Kasumi-1 (cell line): ENCODE measurements at regions not wholly inside any gene's neighbourhood (a gene's known extent, or its start where the extent isn't known, plus 50 kb on each side); places are given as distances from the start of the nearest gene placed in this dataset.
"Not testable (repeated sequence)": the region's sequence is repeated elsewhere in the genome, so short reads cannot be mapped to it uniquely, and the experiment has no call there.

Experiments
- DNase-seq, 2 experiments: peaks; one replicate each; lab custom pipeline; 2025; lab: John Stamatoyannopoulos, UW

DNA sequence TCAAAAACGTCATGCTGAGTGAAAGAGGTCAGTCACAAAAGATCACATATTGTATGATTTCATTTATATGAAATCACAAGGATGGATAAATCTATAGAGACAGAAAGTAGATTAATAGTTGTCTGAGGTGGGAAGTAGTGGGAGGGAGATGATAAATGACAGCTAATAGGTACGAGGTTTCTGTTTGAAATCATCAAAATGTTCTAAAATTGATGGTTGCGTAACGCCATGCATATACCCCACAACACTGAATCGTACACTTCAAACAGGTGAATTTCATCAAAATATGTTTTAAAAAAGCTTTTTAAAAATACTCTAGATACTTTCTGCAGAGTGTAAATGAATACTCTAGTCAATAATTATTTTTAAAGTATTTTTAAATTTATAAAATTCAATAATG, 303.0 kb upstream of the STAC start:
- DNase-seq = no peak

DNA sequence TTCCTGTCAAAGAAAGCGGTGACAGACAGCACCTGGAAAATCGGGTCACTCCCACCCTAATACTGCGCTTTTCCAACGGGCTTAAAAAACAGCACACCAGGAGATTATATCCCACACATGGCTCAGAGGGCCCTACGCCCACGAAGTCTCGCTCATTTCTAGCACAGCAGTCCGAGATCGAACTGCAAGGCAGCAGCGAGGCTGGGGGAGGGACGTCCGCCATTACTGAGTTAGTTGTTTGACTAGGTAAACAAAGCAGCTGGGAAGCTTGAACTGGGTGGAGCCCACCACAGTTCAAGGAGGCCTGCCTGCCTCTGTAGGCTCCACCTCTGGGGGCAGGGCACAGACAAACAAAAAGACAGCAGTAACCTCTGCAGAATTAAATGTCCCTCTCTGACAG, 297.3 kb upstream of the STAC start:
- not testable (repeated sequence) for DNase-seq

DNA sequence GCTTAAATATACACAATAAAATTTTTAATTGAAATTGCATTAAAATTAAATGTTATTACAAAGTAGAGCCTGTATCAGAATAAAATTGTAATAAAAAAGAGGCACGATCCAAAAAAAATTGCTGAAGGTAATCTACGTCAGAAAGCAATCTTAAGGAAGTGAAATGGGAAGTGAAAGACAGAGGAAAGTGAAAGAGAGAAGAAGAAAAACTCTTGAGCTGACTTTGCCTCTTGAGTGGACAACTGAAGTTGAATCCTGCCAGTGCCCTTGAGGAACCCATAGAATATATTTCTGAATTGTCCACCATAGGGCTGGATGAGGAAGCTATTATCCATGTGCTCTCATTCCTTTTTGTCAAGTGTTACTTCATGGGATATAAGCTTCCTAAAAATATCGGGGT, 285.1 kb upstream of the STAC start:
- no peak for DNase-seq

DNA sequence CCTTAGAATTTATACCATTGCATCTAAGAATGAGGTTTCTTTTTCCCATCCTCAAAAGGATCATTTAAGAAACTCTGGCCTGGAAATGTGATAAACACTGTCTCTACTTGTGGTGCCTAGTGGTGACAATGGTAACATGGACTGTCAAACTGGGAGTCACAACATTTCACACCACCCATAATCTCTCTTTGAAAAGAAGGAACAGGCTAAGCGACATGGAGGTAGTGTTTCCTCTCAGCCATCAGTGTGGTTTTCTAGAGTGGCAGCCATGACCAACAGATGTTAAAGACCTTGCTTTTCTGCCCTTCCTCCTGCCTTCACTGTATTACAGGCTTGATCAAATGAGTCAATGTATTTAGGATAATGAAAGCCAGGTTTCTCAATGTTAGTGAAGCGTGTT, 283.1 kb upstream of the STAC start:
- DNase-seq = peak; percentile 19 to 23

DNA sequence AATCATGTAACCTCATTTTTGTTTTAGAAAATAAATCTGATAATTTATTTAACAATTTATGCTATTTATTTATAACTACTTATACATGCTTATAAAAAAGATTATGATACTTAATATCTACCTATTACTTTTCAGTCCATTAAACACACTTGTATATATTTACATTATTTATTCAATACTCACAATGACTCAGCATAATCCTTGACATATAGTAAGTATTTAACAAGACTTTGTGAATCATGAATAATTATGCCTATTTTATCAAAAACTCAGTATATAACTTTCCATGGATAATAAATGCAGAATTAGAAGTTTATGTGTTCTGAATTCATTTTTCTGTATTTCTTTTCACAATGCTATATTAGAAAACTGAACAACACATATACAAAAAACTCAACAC, 266.0 kb upstream of the STAC start:
- no peak for DNase-seq

DNA sequence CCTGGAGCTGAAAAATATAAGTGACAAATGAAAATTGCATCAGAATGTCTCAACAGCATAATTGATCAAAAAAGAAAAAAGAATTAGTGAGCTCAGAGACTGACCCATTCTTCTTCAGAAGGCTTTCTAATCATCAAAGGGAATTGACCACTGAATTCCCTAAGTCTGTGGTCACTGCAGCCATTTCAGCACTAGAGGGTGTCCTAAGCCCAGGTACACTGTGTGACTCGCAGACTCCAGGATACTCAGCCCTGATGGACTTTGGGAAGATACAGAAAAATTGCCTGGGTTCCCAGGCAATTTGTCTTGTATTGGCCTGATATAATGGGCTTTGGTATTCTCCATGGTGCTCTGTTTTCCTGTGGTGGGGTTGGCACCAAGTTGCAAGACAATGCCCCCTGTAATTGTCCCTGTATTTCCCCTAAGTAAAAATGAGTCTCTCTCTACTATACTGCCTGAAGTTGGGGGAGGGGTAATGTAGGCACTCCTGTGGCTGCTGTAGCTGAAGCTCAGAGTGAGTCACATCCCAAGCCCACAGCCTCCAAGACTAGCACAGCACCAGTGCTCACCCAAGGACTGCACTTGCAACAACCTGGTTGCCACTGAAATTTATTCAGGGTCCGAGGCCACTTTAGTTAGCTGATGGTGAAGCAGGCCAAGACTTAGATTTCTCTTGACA, 256.0 kb upstream of the STAC start:
- DNase-seq = no peak

DNA sequence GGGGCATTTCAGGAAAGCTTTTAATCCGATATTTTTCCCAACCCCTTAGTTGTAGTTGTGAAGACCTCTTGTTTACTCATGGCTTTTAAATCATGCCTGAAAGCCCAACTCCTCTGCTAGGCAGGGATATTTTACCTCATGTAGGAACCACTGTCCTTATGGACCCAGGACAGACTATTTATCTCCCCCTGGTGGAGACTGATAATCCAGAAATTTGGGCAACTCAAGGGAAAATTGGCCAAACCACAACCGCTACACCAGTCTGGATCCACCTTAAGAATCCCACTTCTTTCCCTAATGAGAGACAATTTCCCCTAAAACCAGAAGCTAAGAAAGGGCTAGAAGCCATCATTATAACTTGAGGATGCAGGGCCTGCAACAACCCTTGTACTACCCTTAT, 248.1 kb upstream of the STAC start:
- DNase-seq = no peak

DNA sequence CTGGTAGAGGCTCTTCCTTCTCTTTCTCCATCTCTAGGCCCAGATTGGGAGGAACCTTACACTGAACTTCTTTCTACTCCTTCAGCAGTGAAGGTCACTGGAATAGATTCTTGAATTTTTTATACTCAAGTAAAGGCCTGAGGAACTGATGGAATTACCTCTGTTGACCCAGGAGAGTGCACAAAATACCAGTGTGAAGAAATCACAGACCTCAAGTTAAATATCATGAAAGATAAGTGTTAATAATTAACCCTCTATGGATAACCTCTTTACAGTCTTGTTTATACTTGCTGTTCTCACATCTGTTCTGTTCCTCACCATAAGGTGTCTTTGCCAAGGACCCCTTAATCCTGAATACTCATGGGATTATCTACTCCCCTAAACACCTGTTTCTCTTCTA, 244.4 kb upstream of the STAC start:
- DNase-seq = no peak

DNA sequence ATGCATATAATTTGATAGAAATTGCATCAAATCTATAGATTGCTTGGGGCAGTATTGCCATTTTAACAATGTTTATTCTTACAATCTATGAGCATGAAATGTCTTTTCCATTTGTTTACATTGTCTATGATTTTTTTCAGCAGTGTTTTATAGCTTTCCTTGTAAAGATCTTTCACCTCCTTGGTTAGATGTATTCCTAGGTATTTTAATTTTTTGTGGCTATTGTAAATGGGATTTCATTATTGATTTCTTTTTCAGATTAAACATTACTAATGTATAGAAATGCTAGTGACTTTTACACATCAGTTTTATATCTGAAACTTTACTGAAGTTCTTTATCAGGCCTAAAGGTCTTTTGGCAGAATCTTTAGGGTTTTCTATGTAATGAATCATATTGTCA, 237.6 kb upstream of the STAC start:
- no peak for DNase-seq

DNA sequence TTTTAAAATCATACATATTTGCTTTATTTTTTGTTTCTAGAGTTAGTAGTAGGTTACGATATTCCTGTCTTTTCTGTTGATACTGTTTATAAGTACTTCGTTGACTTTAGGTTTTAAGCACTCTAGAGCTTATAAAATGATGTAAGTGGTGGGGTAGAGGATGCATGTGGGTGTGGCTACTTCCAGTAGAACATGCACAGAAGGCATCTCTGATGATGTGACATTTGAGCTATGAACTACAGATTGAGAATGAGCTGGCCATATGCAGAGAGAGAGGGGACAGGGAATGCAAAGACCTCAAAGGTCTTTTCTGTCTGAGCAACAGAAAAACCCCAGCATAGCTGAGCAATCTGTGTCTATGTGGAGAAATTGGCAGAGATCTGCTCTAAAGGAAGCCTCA, 233.9 kb upstream of the STAC start:
- no peak for DNase-seq

DNA sequence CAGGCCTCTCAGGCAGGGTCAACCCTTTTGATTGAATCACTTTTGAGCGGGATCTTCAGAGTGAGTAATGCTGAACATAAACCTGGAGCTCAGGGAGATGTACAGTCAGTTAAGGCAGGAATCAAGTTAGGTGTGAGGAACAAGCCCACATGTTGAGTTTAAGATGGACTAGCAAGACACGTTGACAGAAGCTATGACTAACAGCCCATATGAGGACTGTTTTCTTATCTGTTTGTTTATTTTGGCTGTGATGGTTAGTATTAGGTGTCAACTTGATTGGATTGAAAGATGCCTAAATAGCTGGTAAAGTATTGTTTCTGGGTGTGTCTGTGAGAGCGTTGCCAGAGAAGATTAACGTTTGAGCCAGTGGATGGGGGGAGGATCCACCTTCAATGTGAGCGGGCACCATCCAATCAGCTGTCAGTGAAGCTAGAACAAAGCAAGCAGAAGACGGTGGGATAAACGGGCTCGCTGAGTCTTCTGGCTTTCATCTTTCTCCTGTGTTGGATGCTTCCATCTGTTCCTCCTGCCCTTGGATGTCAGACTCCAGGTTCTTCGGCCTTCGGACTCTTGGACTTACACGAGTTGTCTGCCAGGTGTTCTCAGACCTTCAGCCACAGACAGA, 232.3 kb upstream of the STAC start:
- no peak for DNase-seq

DNA sequence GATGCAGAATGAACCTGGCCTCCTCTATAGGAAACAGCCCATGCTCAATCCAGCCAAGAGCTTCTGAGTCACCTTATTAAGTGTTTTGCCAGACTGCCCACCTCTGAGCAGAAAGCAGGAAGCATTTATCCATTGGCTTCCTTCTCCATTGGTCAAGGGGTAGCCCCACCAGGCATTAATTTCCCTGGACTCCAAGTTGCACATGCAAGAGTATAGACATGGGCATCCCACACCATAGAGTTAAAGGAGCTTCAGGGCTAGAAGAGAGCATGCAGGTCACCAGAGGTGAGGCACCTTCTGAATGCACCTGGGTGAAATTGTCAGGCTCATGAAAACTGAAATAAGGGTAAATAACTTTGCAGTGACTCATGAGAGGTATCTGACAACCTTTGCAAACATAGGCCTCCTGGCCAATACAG, 230.8 kb upstream of the STAC start:
- no peak for DNase-seq

DNA sequence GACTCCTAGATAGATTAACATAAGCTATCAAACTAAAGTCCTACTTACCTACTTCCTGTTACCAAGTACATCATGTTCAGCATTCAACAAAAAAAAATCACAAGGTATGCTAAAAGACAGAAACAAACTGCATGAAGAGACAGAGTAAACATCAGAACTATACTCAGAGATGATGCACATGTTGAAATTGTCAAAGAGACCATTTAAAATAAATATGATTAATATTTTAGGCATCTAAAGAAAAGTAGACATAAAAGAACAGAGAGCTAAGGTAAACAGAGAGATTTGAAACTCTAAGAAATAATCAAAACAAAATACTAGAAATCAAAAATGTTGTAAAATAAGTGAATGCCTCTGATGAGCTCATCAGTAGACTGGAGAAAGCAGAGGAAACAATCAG, 224.8 kb upstream of the STAC start:
- no peak for DNase-seq

DNA sequence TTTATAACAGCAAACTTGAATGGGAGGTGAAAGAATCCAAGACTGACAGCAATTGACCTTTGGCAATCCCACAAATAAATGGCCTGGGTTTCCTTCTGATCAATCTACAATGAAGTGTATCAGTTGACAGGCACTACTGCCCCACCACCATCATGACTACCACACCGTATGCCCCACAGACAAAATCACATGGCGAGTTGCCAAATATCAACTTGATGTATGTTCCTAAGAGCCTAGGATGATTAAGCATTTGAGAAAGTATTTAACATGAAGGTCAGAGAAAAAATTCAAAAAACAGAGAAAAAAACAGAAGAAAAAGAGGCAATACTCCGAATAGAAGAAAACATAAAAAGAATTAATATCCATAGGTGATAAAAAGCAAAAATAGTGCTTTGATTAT, 215.9 kb upstream of the STAC start:
- no peak for DNase-seq

DNA sequence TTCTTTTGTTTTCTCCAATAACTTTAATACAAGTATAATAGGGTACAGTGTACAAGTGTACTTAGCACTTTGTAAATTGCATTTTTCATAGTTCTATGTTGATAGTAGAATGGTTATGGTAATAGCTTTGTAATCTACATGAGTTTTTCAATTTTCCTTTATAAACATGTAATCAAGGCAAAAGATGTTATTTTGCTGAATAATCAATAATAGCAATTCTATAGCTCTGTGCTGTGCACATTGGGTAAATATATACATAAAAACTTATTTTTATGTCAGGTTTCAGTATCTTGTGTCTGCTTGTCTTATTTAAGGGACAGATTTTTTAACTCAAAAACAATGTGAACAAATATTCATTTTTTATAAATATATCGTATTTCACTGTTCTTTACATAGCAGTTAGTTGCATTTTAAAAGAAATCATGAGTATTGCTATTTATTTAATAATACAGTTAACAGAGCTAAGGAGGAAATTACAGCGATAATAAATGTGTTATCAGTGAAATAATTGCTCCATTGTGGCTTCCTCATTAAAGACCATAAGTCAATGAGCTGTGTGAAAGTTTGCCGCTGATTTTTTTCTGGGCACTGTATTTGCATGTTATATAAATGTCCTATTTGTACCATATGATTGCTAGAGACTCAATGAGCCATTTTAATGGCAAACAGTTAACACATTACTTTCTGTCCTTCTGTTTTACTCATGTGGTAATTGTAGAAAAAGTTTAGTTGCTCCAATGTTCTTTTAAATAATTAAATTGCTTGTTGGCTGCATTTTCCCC, 214.6 kb upstream of the STAC start:
- DNase-seq = no peak

DNA sequence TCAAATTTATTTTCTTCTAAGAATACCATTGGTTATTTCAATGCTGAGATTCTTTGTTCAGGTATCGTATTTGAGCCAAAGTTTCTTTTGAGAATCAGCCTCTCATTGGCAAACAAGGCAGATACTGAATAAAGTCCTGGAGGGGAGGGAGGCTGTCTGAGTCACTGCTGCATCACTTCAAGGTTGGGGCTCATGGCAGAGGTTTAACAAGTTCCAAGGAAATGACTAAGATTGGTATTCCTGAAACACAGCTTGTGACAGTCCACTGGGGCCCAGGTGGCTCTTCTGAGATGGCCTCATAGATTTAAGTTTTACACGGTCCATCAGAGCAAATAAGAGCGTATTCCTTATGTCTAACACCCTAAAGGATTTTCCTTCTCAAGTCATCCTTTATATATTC, 213.8 kb upstream of the STAC start:
- no peak for DNase-seq

DNA sequence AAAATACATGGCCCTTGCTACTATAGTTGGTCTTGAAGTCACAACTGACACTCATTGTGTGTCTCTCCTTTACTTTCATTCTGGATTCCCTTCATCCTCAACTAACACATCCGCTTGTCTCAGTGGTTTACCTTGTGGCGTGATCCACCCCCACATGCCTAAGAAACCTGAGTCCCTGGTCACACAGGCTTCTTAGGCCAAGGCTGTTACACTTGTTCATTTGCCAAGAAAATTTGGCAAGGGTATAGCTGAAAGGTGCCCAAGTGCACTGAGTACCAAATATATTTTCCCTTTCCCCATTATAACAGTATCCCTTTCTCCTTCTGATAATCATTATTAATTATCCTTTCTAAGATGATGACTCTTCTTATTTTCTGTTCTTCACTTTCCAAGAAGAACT, 207.6 kb upstream of the STAC start:
- DNase-seq = no peak

DNA sequence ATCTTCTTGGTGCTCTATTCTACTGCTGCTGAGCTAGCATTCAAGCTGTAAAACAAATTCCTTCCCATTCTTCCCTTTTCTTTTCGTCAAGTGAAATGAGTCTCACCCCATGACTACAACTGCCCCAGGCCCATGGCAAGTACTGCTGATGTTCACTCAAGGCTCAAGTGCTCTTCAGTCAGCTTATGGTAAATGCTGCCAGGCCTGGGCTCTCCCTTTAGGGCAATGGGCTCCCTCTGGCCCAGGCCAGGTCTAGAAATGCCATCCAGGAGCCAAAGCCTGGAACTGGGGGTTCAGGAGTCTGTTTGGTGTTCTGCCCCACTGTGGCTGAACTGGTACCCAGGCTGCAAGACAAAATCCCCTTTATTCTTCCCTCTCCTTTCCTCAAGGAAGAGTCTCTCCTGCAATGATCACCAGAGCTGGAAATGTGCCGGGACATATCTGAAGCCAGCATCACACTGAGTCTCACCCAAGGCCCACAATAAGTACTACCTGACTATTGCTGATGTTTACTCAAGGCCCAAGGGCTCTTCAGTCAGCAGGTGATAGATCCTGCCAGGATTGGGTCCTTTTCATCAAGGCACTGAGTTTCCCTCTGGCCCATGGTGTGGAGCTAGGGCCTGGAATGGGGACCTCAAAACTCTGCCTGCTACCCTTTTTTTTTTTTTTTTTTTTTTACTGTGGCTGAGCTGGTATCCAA, 205.0 kb upstream of the STAC start:
- DNase-seq = no peak

DNA sequence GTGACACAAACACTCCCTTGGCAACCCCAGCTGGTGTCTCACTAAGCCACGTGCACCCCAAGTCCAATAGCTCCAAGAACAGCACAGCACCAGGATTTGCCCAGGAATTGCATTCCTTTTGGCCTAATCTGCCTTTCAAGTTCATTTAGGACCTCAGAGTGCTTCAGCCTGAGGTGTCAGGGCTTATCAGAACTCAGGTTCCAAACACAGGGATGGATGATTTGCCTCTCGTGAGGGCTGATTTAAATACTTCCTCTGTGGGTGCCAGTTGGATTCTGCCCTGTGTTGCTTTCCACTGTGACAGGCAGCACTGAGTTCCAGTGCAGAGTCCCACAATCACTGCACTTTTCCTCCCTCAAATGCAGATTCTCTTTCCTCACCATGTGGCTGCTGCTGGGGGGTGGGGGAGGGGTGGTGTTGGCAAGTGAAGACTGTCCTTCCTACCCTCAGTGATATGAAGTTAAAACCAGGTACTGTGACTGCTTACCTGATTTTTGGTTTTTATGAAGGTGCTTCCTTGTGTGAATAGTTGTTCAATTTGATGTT, 204.3 kb upstream of the STAC start:
- DNase-seq = no peak

DNA sequence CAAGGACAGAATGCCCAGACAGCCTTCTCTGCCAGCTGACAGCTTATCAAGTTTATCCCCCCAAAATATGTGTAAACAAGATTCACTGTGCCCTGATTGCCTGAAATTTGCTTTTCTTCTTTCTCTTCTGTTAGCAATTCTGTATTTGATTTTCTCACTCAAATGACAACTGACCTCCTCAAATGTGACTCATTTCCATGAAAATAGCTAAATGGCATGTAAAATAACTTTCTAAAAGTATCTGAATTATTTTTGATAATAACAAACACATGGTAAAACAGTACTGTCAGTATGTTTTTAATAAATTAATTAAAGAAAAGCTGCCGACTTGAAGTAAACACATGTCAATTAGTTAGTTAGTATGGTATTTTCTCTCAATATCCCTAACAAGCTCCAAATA, 202.3 kb upstream of the STAC start:
- no peak for DNase-seq

DNA sequence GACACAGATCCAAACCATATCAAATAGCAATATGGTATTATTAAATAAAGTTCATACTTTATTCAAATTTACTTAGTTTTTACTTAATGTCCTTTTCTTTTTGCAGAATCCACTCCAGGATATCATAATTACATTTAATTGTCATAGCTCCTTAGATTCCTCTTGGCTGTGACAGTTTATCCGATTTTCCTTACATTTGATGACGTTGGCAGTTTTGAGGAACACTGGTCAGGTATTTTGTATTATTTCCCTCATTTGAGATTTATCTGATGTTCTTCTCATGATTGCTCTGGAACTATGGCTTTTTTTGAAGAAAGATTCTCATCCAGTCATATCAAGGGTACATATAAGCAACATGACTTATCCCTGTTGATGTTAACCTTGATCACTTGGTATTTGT, 198.3 kb upstream of the STAC start:
- no peak for DNase-seq

DNA sequence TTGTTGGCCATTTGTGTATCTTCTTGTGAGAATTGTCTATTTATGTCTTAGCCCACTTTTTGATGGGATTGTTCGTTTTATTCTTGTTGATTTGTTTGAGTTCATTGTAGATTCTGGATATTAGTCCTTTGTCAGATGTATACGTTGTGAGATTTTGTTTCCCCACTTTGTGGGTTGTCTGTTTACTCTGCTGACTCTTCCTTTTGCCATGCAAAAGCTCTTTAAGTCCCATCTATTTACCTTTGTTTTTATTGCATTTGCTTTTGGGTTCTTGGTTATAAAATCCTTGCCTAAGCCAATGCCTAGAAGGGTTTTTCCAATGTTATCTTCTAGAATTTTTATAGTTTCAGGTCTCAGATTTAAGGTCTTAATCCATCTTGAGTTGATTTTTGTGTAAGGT, 193.1 kb upstream of the STAC start:
- DNase-seq = not testable (repeated sequence)

DNA sequence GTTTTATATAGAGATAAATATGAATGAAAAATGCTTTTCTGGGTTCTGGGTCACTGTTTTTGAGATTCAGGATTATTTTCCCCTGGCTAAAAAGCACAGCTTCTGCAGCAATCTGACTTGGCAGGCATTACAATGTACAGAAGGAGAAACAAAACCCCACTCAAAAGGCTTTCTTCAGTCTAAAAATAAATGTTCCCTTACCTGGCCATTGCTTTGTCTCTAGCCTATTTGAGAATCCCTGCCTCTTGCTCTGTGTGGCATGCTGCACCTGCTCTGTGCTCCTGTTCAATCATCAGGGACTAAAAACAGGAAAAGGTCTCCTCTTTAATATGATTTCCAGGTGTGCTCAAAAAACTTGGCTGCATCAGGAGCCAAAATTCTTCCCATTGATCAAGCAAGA, 187.4 kb upstream of the STAC start:
- no peak for DNase-seq
